Prostate gland (tissue), 2 donors: ENCODE measurements at regions not wholly inside any gene's neighbourhood (a gene's known extent, or its start where the extent isn't known, plus 50 kb on each side); places are given as distances from the start of the nearest gene placed in this dataset.

Experiments used
- POLR2A ChIP-seq: fragments of 450-650 bp; IDR thresholded peaks from one replicate; pipeline ENCODE4 v1.6.1; 2016; ENCODE audit warnings: antibody characterized with exemption, mild to moderate bottlenecking
- POLR2AphosphoS5 ChIP-seq: sonication (generic); formaldehyde crosslinking; IDR thresholded peaks from one replicate; pipeline ENCODE4 v1.6.1; 2017; ENCODE audit warnings: antibody characterized with exemption
- TF ChIP-seq, protein P1 (sequence below), 4 experiments: fragments of 200-600 bp in 2 of 4; fragments of 450-650 bp in 2 of 4; sonication (generic) in 2 of 4; IDR thresholded peaks; 1 replicate in 3 of 4; 2 replicates in 1 of 4; pipeline ENCODE4 v1.5.1; 2016 to 2019; ENCODE audit warnings: antibody characterized with exemption in 4 of 4, mild to moderate bottlenecking in 2 of 4, moderate library complexity in 2 of 4

DNA sequence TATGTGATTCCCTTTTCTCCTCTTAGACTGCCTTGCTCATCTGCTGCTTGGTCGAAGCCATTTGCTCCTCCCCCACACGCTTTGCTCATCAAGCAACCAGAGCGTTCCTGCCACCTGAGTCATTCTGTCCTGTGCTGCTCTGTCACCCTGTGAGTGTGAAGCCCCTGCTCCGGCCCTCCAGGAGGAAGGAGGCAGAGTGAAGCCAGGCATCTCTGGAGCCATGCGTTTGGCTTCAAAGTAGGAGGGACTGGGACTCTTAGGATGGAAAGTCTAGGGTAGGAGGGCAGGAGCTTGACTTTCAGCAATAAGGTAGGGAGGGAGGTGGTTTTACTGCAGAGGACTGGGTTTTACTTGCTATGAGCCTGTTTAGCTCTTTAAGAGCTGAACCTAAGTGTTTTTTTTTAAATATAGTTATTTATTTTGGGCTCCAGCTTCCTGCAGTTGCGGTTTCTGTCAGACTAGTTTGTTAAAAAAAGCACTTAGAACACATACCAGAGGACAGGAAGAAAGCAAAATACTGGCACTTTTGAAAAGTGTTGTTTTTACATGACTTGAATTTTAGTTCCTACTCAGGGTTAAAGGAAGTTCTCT is 63.6 kb downstream of the SPINK2 start:
- TF ChIP-seq, protein P1, sequence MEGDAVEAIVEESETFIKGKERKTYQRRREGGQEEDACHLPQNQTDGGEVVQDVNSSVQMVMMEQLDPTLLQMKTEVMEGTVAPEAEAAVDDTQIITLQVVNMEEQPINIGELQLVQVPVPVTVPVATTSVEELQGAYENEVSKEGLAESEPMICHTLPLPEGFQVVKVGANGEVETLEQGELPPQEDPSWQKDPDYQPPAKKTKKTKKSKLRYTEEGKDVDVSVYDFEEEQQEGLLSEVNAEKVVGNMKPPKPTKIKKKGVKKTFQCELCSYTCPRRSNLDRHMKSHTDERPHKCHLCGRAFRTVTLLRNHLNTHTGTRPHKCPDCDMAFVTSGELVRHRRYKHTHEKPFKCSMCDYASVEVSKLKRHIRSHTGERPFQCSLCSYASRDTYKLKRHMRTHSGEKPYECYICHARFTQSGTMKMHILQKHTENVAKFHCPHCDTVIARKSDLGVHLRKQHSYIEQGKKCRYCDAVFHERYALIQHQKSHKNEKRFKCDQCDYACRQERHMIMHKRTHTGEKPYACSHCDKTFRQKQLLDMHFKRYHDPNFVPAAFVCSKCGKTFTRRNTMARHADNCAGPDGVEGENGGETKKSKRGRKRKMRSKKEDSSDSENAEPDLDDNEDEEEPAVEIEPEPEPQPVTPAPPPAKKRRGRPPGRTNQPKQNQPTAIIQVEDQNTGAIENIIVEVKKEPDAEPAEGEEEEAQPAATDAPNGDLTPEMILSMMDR (IDR thresholded peaks at IDR 0.05): no peak
- TF ChIP-seq POLR2AphosphoS5: peak; percentile 61
- no peak for TF ChIP-seq POLR2A
